ENCODE measurements at regions not wholly inside any gene's neighbourhood (a gene's known extent, or its start where the extent isn't known, plus 50 kb on each side); places are given as distances from the start of the nearest gene placed in this dataset.
"Not testable (repeated sequence)": the region's sequence is repeated elsewhere in the genome, so short reads cannot be mapped to it uniquely, and the experiment has no call there.

DNA sequence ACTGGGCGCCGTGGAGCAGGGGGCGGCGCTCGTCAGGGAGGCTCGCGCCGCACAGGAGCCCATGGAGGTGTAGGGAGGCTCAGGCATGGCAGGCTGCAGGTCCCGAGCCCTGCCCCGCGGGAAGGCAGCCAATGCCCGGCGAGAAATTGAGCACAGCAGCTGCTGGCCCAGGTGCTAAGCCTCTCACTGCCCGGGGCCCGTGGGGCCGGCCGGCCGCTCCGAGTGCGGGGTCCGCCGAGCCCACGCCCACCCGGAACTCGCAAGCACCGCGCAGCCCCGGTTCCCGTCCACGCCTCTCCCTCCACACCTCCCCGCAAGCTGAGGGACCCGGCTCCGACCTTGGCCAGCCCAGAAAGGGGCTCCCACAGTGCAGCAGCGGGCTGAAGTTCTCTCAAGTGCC lies 160.7 kb downstream of the ZIC4 start:
- H3K27ac ChIP-seq (replicated peaks; ENCODE audit: low read length); H3K4me1 ChIP-seq (ENCODE audit: control insufficient read depth in 2 of 2, insufficient read depth in 1 of 2, low read depth in 1 of 2, low read length in 2 of 2); H3K18ac ChIP-seq (ENCODE audit: low read length); H3K36me3 ChIP-seq (replicated peaks in 1 of 2; ENCODE audit: control insufficient read depth in 2 of 2, insufficient read depth in 2 of 2, low read length in 2 of 2); H3K23ac ChIP-seq (ENCODE audit: low read depth, low read length, poor library complexity); H3K4ac ChIP-seq (ENCODE audit: low read length); H2AFZ ChIP-seq (ENCODE audit: low read length); H3K9ac ChIP-seq (ENCODE audit: low read depth, low read length, poor library complexity); H2BK12ac ChIP-seq (ENCODE audit: low read length); H2BK15ac ChIP-seq (ENCODE audit: low read length); H3K4me2 ChIP-seq (ENCODE audit: insufficient read depth, low read length, poor library complexity, severe bottlenecking); H2BK120ac ChIP-seq (ENCODE audit: low read depth, low read length); H3K79me1 ChIP-seq (ENCODE audit: low read depth, low read length); H3K9me3 ChIP-seq (replicated peaks in 1 of 2; ENCODE audit: control insufficient read depth in 2 of 2, insufficient read depth in 1 of 2, low read depth in 1 of 2, low read length in 2 of 2); DNase-seq (ENCODE audit: low spot score); H4K91ac ChIP-seq (ENCODE audit: low read depth, low read length, poor library complexity); H4K8ac ChIP-seq (ENCODE audit: low read depth, low read length); H2AK5ac ChIP-seq (ENCODE audit: low read depth, low read length); H3K4me3 ChIP-seq (ENCODE audit: low read length in 2 of 2); H3K14ac ChIP-seq (ENCODE audit: low read length); H3K27me3 ChIP-seq (ENCODE audit: control insufficient read depth in 3 of 3, insufficient read depth in 3 of 3, low read depth in 1 of 3, low read length in 3 of 3): not testable (repeated sequence)
- H2BK5ac ChIP-seq (ENCODE audit: low read length), result peak overlapping the region; percentile 24
- WGBS, 2 donors (ENCODE audit: extremely low coverage in 2 of 2, insufficient read length in 2 of 2, insufficient replicate concordance in 1 of 2), result no CpG with 5 or more reads among the region's 34 CpGs

DNA sequence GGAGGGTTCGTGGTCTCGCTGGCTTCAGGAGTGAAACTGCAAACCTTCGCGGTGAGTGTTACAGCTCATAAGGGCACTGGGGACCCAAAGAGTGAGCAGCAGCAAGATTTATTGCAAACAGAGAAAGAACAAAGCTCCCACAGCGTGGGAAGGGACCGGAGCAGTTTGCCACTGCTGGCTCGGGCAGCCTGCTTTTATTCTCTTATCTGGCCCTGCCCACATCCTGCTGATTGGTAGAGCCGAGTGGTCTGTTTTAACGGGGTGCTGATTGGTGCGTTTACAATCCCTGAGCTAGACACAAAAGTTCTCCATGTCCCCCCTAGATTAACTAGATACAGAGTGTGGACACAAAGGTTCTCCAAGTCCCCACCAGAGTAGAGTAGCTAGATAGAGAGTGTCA lies 161.3 kb downstream of the ZIC4 start:
- H3K14ac ChIP-seq (ENCODE audit: low read length); H2BK120ac ChIP-seq (ENCODE audit: low read depth, low read length); H3K27ac ChIP-seq (replicated peaks; ENCODE audit: low read length); H3K9me3 ChIP-seq (replicated peaks in 1 of 2; ENCODE audit: control insufficient read depth in 2 of 2, insufficient read depth in 1 of 2, low read depth in 1 of 2, low read length in 2 of 2); H3K4me3 ChIP-seq (ENCODE audit: low read length in 2 of 2); H3K79me1 ChIP-seq (ENCODE audit: low read depth, low read length); H3K4me1 ChIP-seq (ENCODE audit: control insufficient read depth in 2 of 2, insufficient read depth in 1 of 2, low read depth in 1 of 2, low read length in 2 of 2); H4K8ac ChIP-seq (ENCODE audit: low read depth, low read length); H3K36me3 ChIP-seq (replicated peaks in 1 of 2; ENCODE audit: control insufficient read depth in 2 of 2, insufficient read depth in 2 of 2, low read length in 2 of 2); H4K91ac ChIP-seq (ENCODE audit: low read depth, low read length, poor library complexity); H3K4ac ChIP-seq (ENCODE audit: low read length); H3K9ac ChIP-seq (ENCODE audit: low read depth, low read length, poor library complexity); H2BK12ac ChIP-seq (ENCODE audit: low read length); H3K4me2 ChIP-seq (ENCODE audit: insufficient read depth, low read length, poor library complexity, severe bottlenecking); DNase-seq (ENCODE audit: low spot score); H2AK5ac ChIP-seq (ENCODE audit: low read depth, low read length); H2BK15ac ChIP-seq (ENCODE audit: low read length); H3K18ac ChIP-seq (ENCODE audit: low read length); H2BK5ac ChIP-seq (ENCODE audit: low read length); H3K27me3 ChIP-seq (ENCODE audit: control insufficient read depth in 3 of 3, insufficient read depth in 3 of 3, low read depth in 1 of 3, low read length in 3 of 3); H3K23ac ChIP-seq (ENCODE audit: low read depth, low read length, poor library complexity): not testable (repeated sequence)
- WGBS, 2 donors (ENCODE audit: extremely low coverage in 2 of 2, insufficient read length in 2 of 2, insufficient replicate concordance in 1 of 2), result no CpG with 5 or more reads among the region's 10 CpGs
- peak overlapping the region; percentile 40 for H2AFZ ChIP-seq (ENCODE audit: low read length)

DNA sequence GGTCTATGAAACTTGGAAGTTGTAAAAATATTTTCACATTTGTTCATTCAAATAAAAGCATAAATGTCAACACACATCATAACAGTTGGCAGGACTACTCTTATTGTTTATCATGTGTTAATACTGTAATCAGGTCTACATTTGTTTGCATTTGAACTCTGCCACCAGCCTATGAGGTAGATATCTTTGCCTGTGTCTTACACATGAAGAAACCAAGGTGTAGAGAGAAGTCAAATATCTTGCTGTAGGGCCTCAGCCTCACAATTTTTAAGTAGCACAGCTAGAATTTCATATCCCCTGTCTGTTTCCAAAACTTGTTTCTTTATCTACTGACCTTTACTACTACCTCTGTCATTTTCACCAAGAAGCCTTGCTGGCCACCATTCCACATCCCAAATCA lies 161.9 kb downstream of the ZIC4 start:
- Histone ChIP-seq H3K23ac (ENCODE audit: low read depth, low read length, poor library complexity) (no peak overlapping the region), H2BK5ac (ENCODE audit: low read length) (no peak overlapping the region), H3K18ac (ENCODE audit: low read length) (no peak overlapping the region), H3K27ac (replicated peaks; ENCODE audit: low read length) (no peak overlapping the region), H3K4me1 (ENCODE audit: control insufficient read depth in 2 of 2, insufficient read depth in 1 of 2, low read depth in 1 of 2, low read length in 2 of 2) (no peaks in the 10 kb centered on the region), H3K4me2 (ENCODE audit: insufficient read depth, low read length, poor library complexity, severe bottlenecking) (no peak overlapping the region), H4K91ac (ENCODE audit: low read depth, low read length, poor library complexity) (no peak overlapping the region), H3K4ac (ENCODE audit: low read length) (no peak overlapping the region), H3K4me3 (ENCODE audit: low read length in 2 of 2) (no peak overlapping the region), H2BK15ac (ENCODE audit: low read length) (no peak overlapping the region), H2AFZ (ENCODE audit: low read length) (peak overlapping the region; percentile 40), H3K36me3 (replicated peaks in 1 of 2; ENCODE audit: control insufficient read depth in 2 of 2, insufficient read depth in 2 of 2, low read length in 2 of 2) (no peaks in the 10 kb centered on the region), H3K9ac (ENCODE audit: low read depth, low read length, poor library complexity) (no peak overlapping the region), H3K79me1 (ENCODE audit: low read depth, low read length) (no peaks in the 10 kb centered on the region), H2BK120ac (ENCODE audit: low read depth, low read length) (no peak overlapping the region), H2AK5ac (ENCODE audit: low read depth, low read length) (no peak overlapping the region), H3K27me3 (ENCODE audit: control insufficient read depth in 3 of 3, insufficient read depth in 3 of 3, low read depth in 1 of 3, low read length in 3 of 3) (no peaks in the 10 kb centered on the region), H2BK12ac (ENCODE audit: low read length) (no peak overlapping the region), H3K9me3 (replicated peaks in 1 of 2; ENCODE audit: control insufficient read depth in 2 of 2, insufficient read depth in 1 of 2, low read depth in 1 of 2, low read length in 2 of 2) (no peaks in the 10 kb centered on the region), H4K8ac (ENCODE audit: low read depth, low read length) (no peak overlapping the region), H3K14ac (ENCODE audit: low read length) (no peak overlapping the region)
- no peak for DNase-seq (ENCODE audit: low spot score)

DNA sequence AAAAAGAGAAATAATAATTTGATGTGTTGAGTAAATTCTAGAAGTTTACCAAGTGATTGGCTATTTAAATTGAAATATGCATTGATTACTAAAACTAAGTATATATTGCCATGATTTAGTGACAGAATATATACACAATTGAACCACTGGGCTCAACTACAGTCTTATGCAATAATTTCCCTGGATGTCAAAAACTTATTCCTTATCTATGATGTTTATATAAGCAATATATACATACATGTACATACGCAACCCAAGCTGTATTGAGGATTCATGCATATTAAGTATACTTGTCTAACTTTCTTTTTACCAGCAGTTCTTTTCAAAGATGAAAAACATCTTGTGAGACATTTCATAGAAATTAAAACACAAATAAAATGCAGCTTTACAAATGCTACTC lies 165.8 kb downstream of the ZIC4 start:
- no peak overlapping the region for H3K18ac ChIP-seq (ENCODE audit: low read length)
- H3K4me3 ChIP-seq (ENCODE audit: low read length in 2 of 2), result no peak overlapping the region
- H4K8ac ChIP-seq (ENCODE audit: low read depth, low read length), result no peak overlapping the region
- H3K14ac ChIP-seq (ENCODE audit: low read length), result no peak overlapping the region
- no CpG with 5 or more reads among the region's 1 CpG for WGBS, 2 donors (ENCODE audit: extremely low coverage in 2 of 2, insufficient read length in 2 of 2, insufficient replicate concordance in 1 of 2)
- no peak overlapping the region for H3K9ac ChIP-seq (ENCODE audit: low read depth, low read length, poor library complexity)
- no peaks in the 10 kb centered on the region for H3K36me3 ChIP-seq (replicated peaks in 1 of 2; ENCODE audit: control insufficient read depth in 2 of 2, insufficient read depth in 2 of 2, low read length in 2 of 2)
- no peak overlapping the region for H2BK120ac ChIP-seq (ENCODE audit: low read depth, low read length)
- H3K4ac ChIP-seq (ENCODE audit: low read length), result no peak overlapping the region
- no peak overlapping the region for H2BK12ac ChIP-seq (ENCODE audit: low read length)
- no peak overlapping the region for H2AK5ac ChIP-seq (ENCODE audit: low read depth, low read length)
- H3K9me3 ChIP-seq (replicated peaks in 1 of 2; ENCODE audit: control insufficient read depth in 2 of 2, insufficient read depth in 1 of 2, low read depth in 1 of 2, low read length in 2 of 2), result no peaks in the 10 kb centered on the region
- no peaks in the 10 kb centered on the region for H3K79me1 ChIP-seq (ENCODE audit: low read depth, low read length)
- no peaks in the 10 kb centered on the region for H3K4me1 ChIP-seq (ENCODE audit: control insufficient read depth in 2 of 2, insufficient read depth in 1 of 2, low read depth in 1 of 2, low read length in 2 of 2)
- H3K27me3 ChIP-seq (ENCODE audit: control insufficient read depth in 3 of 3, insufficient read depth in 3 of 3, low read depth in 1 of 3, low read length in 3 of 3), result no peaks in the 10 kb centered on the region
- no peak overlapping the region for H4K91ac ChIP-seq (ENCODE audit: low read depth, low read length, poor library complexity)
- no peak overlapping the region for H2BK5ac ChIP-seq (ENCODE audit: low read length)
- no peak overlapping the region for H3K4me2 ChIP-seq (ENCODE audit: insufficient read depth, low read length, poor library complexity, severe bottlenecking)
- no peak overlapping the region for H3K27ac ChIP-seq (replicated peaks; ENCODE audit: low read length)
- H3K23ac ChIP-seq (ENCODE audit: low read depth, low read length, poor library complexity), result no peak overlapping the region
- no peak overlapping the region for H2AFZ ChIP-seq (ENCODE audit: low read length)
- no peak overlapping the region for H2BK15ac ChIP-seq (ENCODE audit: low read length)
- DNase-seq (ENCODE audit: low spot score), result no peak
